Activated CD4-positive, CD25-positive, alpha-beta regulatory T cell treated with anti-CD3 and anti-CD28 coated beads, Interleukin-2, amount 50 U/mL, for 16 hours (primary cell): ENCODE measurements at regions not wholly inside any gene's neighbourhood (a gene's known extent, or its start where the extent isn't known, plus 50 kb on each side); places are given as distances from the start of the nearest gene placed in this dataset.

Source experiments
- DNase-seq: peaks from one replicate; pipeline ENCODE4 v3.0.0-alpha.2; 2020; ENCODE audit warnings: low read depth, low spot score

DNA sequence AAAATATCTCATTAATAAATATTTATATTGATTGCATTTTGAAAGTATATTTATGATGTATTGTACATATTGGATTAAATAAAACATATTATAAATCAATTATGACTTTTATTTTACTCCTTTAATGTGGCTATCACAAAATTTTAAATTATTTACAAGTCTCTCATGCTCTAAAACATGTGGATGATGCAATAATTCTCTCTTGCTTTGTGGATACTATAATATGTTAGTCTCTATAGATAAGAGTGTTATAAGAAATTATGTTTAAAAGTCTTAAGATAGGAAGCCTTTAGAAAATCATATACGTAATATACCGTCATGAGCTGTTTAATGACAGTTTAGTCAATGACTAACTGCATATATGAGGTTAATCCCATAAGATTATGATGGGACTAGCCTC, 547.4 kb upstream of the ALCAM start:
- no peak for DNase-seq

DNA sequence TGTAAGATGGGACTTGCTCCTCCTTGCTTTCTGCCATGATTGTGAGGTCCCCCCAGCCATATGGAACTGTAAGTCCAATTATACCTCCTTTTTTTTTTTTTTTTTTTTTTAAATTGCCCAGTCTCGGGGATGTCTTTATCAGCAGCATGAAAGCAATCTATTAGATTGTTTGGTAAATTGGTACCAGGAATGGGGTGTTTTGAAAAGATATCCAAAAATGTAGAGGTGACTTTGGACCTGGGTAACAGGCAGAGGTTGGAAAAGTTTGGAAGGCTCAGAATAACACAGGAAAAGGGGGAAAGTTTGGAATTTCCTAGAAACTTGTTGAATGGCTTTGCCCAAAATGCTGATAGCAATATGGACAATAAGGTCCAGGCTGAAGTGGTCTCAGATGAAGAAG, 545.8 kb upstream of the ALCAM start:
- DNase-seq, result no peak

DNA sequence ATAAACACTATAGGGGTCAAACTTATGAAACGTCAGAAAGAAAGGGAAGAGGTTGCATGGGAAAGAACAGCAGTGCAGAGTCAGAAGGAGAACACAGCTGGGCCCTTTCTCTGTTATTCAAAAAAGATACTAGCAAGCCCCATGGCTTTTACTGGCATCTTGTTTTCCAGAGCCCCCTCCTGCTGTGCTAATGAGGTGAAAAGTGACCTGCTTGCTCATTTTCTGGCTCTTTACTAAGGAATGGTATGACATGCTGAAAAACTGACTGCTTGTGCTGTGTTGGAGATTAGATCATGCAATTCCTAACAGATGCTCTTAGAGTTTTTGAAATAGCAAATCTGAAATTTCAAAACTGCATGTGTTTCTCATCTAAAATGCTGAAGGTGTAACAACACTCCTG, 541.6 kb upstream of the ALCAM start:
- DNase-seq, result no peak

DNA sequence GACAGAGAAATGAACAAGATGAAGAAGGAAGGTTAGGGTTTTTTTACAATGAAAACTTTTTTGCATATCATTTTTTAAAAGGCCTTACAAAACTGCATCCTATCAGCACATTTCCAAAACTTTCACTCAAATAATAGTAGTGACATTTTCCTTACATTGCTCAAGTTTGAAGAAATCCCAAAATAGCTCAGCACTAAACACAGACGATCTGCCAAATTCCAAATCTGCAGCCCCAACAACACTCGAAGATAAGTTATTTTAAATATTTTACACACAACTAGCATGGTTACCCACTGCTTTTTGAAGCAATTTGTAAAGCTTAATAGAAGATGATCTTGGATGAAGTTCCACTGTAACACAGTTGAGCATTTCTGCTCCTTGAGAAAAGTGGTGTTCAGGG, 535.6 kb upstream of the ALCAM start:
- DNase-seq, result no peak

DNA sequence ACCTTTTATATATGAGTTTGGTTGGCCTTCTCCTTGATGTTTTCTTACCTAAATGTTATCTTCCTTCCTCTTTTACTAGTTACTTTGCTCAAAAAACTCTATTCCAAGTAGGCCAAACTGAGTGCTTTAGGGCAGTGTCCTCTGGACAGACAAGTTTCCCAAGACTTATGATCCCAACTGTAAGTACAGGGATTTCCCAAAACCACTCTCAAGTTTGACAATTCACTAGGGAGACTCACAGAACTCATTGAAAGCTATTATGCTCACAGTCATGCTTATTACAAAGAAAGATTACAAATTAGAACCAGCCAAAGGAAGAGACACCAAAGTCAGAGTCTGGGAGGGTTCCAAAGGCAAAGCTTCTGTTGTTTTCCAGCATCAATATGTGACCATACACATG, 534.2 kb upstream of the ALCAM start:
- no peak for DNase-seq

DNA sequence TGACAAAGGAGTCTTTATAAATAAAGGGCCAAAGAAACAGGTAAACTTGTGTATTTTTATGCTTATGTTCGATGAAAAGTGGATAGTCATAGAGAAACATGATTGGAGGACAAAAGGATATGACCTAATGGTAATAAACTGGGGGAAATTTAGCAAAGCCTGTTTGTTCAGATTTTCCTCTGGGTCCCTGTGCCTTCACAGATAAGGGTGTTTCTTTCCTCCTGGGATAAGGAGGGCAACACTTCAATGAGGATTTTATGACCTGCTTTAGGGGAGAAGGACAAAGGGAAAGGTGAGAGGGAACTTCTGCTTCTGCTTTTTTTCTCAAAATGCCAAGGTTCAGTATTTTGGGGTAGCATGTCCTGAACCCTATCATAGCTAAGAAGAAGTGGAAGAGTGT, 531.3 kb upstream of the ALCAM start:
- DNase-seq, result no peak

DNA sequence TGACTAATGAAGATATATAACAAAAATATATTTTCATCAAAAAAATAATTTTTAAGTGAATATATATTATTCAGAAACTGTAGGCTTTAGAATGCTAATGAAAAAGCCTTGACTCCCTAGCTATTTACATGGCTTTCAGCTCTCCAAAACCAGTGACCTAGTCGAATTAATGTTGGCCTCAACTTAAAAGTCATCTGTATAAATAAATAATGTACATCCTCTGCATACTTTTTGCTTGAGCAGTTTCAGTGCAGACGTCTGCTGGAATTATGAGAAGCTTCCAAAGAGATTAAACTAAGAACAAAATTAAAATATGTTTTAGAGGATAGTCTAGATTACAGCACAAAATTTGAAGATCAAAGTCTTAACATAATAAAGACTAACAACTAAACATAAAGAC, 520.4 kb upstream of the ALCAM start:
- DNase-seq, result no peak

DNA sequence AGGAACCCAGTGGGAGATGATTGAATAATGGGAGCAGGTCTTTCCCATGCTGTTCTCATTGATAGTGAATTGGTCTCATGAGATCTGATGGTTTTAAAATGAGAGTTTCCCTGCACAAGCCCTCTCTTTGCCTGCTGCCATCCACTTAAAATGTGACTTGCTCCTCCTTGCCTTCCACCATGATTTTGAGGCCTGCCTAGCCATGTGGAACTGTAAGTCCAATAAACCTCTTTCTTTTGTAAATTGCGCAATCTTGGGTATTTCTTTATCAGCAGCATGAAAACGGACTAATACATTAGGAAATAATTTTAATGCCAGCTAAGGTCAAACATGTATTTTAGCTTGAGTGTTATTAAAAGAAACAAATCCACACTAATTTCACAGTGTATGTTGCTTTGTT, 517.6 kb upstream of the ALCAM start:
- no peak for DNase-seq

- no peak for DNase-seq
Measured at GRCh38 chr3:104854468-104854867, 512.2 kb upstream of the ALCAM start.

GRCh38 chr3:104855702-104856101, 511.0 kb upstream of the ALCAM start:
- no peak for DNase-seq

GRCh38 chr3:104856741-104857140, 510.0 kb upstream of the ALCAM start:
- no peak for DNase-seq

- DNase-seq, result no peak
Measured at GRCh38 chr3:104868291-104868690, 498.4 kb upstream of the ALCAM start.

GRCh38 chr3:104870276-104870675, 496.4 kb upstream of the ALCAM start:
- DNase-seq, result no peak

DNA sequence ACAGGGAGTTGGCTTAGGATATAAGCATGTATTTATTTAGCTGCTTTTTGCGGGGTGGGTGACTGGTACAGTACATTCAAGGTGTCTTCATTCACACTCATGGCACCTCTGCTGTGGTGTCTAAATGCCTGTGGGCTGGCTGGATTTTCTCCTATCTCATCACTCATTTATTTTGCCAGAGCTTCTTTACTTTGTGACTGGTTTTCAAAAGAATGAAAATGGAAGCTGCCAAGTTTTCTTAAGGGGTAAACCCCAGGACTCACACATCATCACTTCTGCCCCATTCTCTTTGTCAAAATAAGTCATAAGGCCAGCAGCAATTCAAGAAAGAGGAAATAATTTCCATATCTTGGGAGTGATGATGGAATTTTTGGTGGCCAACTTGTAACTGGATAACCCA, 493.4 kb upstream of the ALCAM start:
- DNase-seq, result no peak

- DNase-seq, result no peak
Measured at GRCh38 chr3:104878395-104878794, 488.3 kb upstream of the ALCAM start.

GRCh38 chr3:104879919-104880318, 486.8 kb upstream of the ALCAM start:
- no peak for DNase-seq

GRCh38 chr3:104885214-104885814, 481.4 kb upstream of the ALCAM start:
- no peak for DNase-seq

GRCh38 chr3:104886220-104886995, 480.3 kb upstream of the ALCAM start:
- no peak for DNase-seq

DNA sequence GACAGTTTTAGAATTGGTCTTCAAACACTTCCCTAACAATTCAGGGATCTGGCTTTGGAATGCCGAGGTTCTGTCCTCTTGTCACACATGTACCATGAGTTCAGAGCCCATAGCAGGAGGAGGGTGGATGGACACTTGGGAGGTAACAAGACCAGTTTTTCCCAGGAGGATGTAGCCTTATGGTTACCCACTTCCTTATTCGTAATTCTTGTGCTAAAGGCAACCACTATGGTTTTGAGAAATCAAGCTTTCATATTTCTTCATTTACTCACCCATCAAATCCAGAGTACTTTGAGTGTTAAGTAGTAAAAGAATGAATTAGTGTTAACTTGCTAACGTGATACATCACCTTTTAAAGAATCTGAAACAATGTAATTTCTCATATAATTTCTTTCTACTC, 479.6 kb upstream of the ALCAM start:
- DNase-seq, result no peak

DNA sequence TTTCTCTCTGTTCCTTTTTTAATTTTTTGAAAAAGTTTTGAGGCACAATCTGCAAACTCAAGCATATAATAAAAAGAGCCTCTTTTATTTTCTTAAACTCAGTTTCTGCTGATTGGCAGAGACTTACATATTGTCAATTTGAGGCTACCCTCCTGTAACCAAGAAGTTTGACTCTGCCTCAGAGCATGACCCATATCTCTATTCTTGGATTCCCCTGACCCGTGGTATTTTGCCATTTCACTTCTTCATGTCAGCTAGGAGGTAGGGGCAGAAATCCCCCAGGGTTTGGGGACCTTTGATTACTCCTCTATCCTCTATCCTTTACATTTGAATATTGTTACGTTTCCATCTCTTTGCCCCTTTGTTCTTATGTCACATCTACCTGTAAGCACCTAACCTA, 479.1 kb upstream of the ALCAM start:
- DNase-seq, result no peak

DNA sequence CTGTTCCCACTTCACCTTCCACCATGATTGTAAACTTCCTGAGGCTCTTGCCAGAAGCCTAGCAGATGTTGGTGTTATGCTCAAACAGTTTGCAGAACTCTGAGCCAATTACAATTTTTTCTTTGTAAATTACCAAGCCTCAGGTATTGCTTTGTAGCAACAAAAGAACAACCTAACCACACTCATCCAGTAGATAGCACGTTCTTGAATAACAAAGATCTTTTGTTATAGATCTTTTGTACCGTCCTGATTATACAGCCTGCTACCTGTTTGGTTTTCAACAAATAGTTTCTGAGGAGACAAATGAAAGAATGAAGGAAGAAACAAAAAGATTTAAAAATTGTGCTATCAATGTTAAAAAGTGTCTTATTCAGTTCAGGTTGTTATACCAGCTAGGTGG, 474.7 kb upstream of the ALCAM start:
- DNase-seq, result no peak

GRCh38 chr3:104896624-104897023, 470.1 kb upstream of the ALCAM start:
- no peak for DNase-seq

- no peak for DNase-seq
Measured at GRCh38 chr3:104901396-104901795, 465.3 kb upstream of the ALCAM start.

DNA sequence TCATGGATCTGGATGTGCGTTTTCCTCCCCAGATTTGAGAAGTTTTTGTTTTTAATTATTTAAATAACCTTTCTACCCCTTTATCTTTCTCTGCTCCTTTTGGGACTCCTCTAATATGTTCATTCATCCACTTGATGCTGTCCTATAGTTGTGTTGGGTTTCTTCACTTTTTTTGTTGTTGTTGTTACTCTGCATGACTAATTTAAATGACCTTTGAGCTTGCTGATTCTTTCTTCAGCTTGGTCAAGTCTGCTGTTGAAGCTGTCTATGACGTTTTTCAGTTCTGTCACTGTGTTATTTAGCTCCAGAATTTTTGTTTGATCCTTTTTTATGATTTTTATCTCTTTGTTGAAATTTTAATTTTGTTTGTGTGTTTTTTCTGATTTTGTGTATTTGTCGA, 463.6 kb upstream of the ALCAM start:
- no peak for DNase-seq
